Activated naive CD8-positive, alpha-beta T cell (primary cell): ENCODE measurements at regions not wholly inside any gene's neighbourhood (a gene's known extent, or its start where the extent isn't known, plus 50 kb on each side); places are given as distances from the start of the nearest gene placed in this dataset.
"Not testable (repeated sequence)": the region's sequence is repeated elsewhere in the genome, so short reads cannot be mapped to it uniquely, and the experiment has no call there.

Source experiments
- H3K27ac Mint-ChIP-seq: one replicate; pipeline ENCODE4 v1.8.0; 2021; ENCODE audit warnings: mixed read lengths
- H3K27me3 Mint-ChIP-seq: one replicate; pipeline ENCODE4 v1.8.0; 2021; ENCODE audit warnings: mixed read lengths
- H3K36me3 Mint-ChIP-seq: one replicate; pipeline ENCODE4 v1.8.0; 2021; ENCODE audit warnings: mixed read lengths
- H3K4me1 Mint-ChIP-seq: one replicate; pipeline ENCODE4 v1.8.0; 2021; ENCODE audit warnings: low read depth, mixed read lengths
- H3K4me3 Mint-ChIP-seq: one replicate; pipeline ENCODE4 v1.8.0; 2021; ENCODE audit warnings: mild to moderate bottlenecking, mixed read lengths
- H3K9me3 Mint-ChIP-seq: one replicate; pipeline ENCODE4 v1.8.0; 2021; ENCODE audit warnings: low read depth, mixed read lengths

GRCh38 chr19:13672480-13673175, 91.7 kb upstream of the MRI1 start:
- H3K4me1 Mint-ChIP-seq, H3K36me3 Mint-ChIP-seq, H3K27ac Mint-ChIP-seq, H3K4me3 Mint-ChIP-seq, H3K9me3 Mint-ChIP-seq, H3K27me3 Mint-ChIP-seq: not testable (repeated sequence)

- no peaks in the 10 kb centered on the region for H3K9me3 Mint-ChIP-seq
- no peak overlapping the region for H3K27ac Mint-ChIP-seq
- H3K36me3 Mint-ChIP-seq = peaks cover 4% of the 10 kb centered on the region
- H3K27me3 Mint-ChIP-seq = peaks cover 3% of the 10 kb centered on the region
- no peak overlapping the region for H3K4me3 Mint-ChIP-seq
- H3K4me1 Mint-ChIP-seq = peaks cover 2% of the 10 kb centered on the region
These were observed 93.5 kb upstream of the MRI1 start for GRCh38 chr19:13670846-13671245.

GRCh38 chr19:13669780-13670355, 94.5 kb upstream of the MRI1 start:
- Mint-ChIP-seq H3K27ac (no peak overlapping the region), H3K36me3 (peaks cover 4% of the 10 kb centered on the region), H3K27me3 (no peaks in the 10 kb centered on the region), H3K4me1 (no peaks in the 10 kb centered on the region), H3K4me3 (no peak overlapping the region), H3K9me3 (no peaks in the 10 kb centered on the region)

- H3K36me3 Mint-ChIP-seq = peaks cover 4% of the 10 kb centered on the region
These were observed 95.4 kb upstream of the MRI1 start for GRCh38 chr19:13668964-13669363.

GRCh38 chr19:13666165-13666564, 98.2 kb upstream of the MRI1 start:
- Mint-ChIP-seq H3K9me3 (no peaks in the 10 kb centered on the region), H3K27me3 (no peaks in the 10 kb centered on the region), H3K4me3 (no peak overlapping the region), H3K4me1 (no peaks in the 10 kb centered on the region), H3K27ac (no peak overlapping the region), H3K36me3 (no peaks in the 10 kb centered on the region)

More at GRCh38 chr19:13668964-13669363, 95.4 kb upstream of the MRI1 start:
- Mint-ChIP-seq H3K27ac (no peak overlapping the region), H3K27me3 (no peaks in the 10 kb centered on the region), H3K4me3 (no peak overlapping the region), H3K9me3 (no peaks in the 10 kb centered on the region), H3K4me1 (no peaks in the 10 kb centered on the region)

GRCh38 chr19:13665125-13665905, 99.0 kb upstream of the MRI1 start:
- Mint-ChIP-seq H3K4me3 (no peak overlapping the region), H3K9me3 (no peaks in the 10 kb centered on the region), H3K36me3 (no peaks in the 10 kb centered on the region), H3K27me3 (no peaks in the 10 kb centered on the region), H3K4me1 (no peaks in the 10 kb centered on the region), H3K27ac (no peak overlapping the region)

GRCh38 chr19:13652810-13653590, 111.3 kb upstream of the MRI1 start:
- Mint-ChIP-seq H3K36me3 (peaks cover 2% of the 10 kb centered on the region), H3K27me3 (no peaks in the 10 kb centered on the region), H3K27ac (peak overlapping the region; percentile 22), H3K9me3 (peaks cover 4% of the 10 kb centered on the region), H3K4me3 (no peak overlapping the region), H3K4me1 (peaks cover 11% of the 10 kb centered on the region)

- H3K9me3 Mint-ChIP-seq = no peaks in the 10 kb centered on the region
- H3K27ac Mint-ChIP-seq = no peak overlapping the region
- peaks cover 2% of the 10 kb centered on the region for H3K27me3 Mint-ChIP-seq
- no peak overlapping the region for H3K4me3 Mint-ChIP-seq
- peaks cover 5% of the 10 kb centered on the region for H3K36me3 Mint-ChIP-seq
- H3K4me1 Mint-ChIP-seq = peaks cover 2% of the 10 kb centered on the region
These were observed 117.6 kb upstream of the MRI1 start for GRCh38 chr19:13646758-13647157.

GRCh38 chr19:13644645-13645044, 119.7 kb upstream of the MRI1 start:
- H3K27me3 Mint-ChIP-seq = peaks cover 3% of the 10 kb centered on the region
- H3K4me3 Mint-ChIP-seq = no peak overlapping the region
- H3K36me3 Mint-ChIP-seq = peaks cover 3% of the 10 kb centered on the region
- no peaks in the 10 kb centered on the region for H3K9me3 Mint-ChIP-seq
- H3K27ac Mint-ChIP-seq = no peak overlapping the region
- H3K4me1 Mint-ChIP-seq = no peaks in the 10 kb centered on the region

- peaks cover 6% of the 10 kb centered on the region for H3K36me3 Mint-ChIP-seq
- H3K4me1 Mint-ChIP-seq = no peaks in the 10 kb centered on the region
- no peaks in the 10 kb centered on the region for H3K9me3 Mint-ChIP-seq
- H3K4me3 Mint-ChIP-seq = no peak overlapping the region
- H3K27me3 Mint-ChIP-seq = peaks cover 15% of the 10 kb centered on the region
- no peak overlapping the region for H3K27ac Mint-ChIP-seq
These were observed 123.7 kb upstream of the MRI1 start for GRCh38 chr19:13640611-13641010.

- Mint-ChIP-seq H3K27ac (no peak overlapping the region), H3K27me3 (peaks cover 15% of the 10 kb centered on the region), H3K4me3 (no peak overlapping the region), H3K36me3 (peaks cover 4% of the 10 kb centered on the region), H3K4me1 (no peaks in the 10 kb centered on the region), H3K9me3 (no peaks in the 10 kb centered on the region)
These were observed 124.9 kb upstream of the MRI1 start for GRCh38 chr19:13639342-13639929.

- Mint-ChIP-seq H3K4me1 (no peaks in the 10 kb centered on the region), H3K27ac (no peak overlapping the region), H3K27me3 (peaks cover 14% of the 10 kb centered on the region), H3K36me3 (peaks cover 4% of the 10 kb centered on the region), H3K4me3 (no peak overlapping the region), H3K9me3 (no peaks in the 10 kb centered on the region)
These were observed 126.7 kb upstream of the MRI1 start for GRCh38 chr19:13637664-13638063.

GRCh38 chr19:13634658-13635057, 128.4 kb upstream of the CACNA1A start:
- no peaks in the 10 kb centered on the region for H3K9me3 Mint-ChIP-seq
- no peak overlapping the region for H3K27ac Mint-ChIP-seq

GRCh38 chr19:13633522-13633922, 127.2 kb upstream of the CACNA1A start:
- H3K4me3 Mint-ChIP-seq = no peak overlapping the region
- no peaks in the 10 kb centered on the region for H3K4me1 Mint-ChIP-seq
- no peaks in the 10 kb centered on the region for H3K36me3 Mint-ChIP-seq
- H3K27me3 Mint-ChIP-seq = peaks cover 8% of the 10 kb centered on the region
- H3K27ac Mint-ChIP-seq = no peak overlapping the region
- H3K9me3 Mint-ChIP-seq = no peaks in the 10 kb centered on the region

More at GRCh38 chr19:13634658-13635057, 128.4 kb upstream of the CACNA1A start:
- Mint-ChIP-seq H3K27me3 (peaks cover 12% of the 10 kb centered on the region), H3K36me3 (peaks cover 4% of the 10 kb centered on the region), H3K4me3 (no peak overlapping the region), H3K4me1 (no peaks in the 10 kb centered on the region)
